ENCODE measurements at regions not wholly inside any gene's neighbourhood (a gene's known extent, or its start where the extent isn't known, plus 50 kb on each side); places are given as distances from the start of the nearest gene placed in this dataset.

DNA sequence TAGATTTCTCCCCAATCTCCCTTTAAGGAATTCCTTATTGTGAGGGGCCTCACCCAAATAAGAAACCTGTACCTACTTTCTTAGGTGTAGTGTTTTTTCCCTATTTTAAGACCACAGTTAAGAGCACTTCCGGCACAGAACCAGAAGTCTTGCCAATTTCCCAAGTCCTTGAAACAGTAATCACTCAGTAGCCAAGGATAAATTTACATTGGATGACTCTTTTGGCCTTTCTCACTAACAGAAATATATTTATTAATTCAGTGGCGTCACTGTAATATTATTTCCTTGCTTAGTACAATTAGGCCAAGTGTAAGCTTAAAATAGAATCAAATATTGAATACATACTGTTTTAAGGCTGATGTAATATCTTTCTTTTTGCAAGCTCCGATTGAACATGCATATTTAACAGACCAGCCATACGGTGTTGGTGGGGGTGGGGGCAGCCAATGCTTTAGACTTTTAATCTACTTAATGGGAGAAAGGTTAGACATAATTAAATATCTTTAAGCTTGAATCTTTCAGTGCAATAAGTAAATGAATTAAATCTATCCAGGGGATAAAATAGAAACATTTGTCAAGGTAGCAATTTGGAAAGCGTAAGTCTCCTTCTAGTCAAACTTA is 50.8 kb upstream of the ITGA6 start:
- no peak for TF ChIP-seq Cebpa-rat (IDR thresholded peaks at IDR 0.05)
- H3K4me2 ChIP-seq: peak overlapping the region in 10 of 11 experiments; percentile 3 to 91 (median 82); a peak in 19 of 22 replicates

DNA sequence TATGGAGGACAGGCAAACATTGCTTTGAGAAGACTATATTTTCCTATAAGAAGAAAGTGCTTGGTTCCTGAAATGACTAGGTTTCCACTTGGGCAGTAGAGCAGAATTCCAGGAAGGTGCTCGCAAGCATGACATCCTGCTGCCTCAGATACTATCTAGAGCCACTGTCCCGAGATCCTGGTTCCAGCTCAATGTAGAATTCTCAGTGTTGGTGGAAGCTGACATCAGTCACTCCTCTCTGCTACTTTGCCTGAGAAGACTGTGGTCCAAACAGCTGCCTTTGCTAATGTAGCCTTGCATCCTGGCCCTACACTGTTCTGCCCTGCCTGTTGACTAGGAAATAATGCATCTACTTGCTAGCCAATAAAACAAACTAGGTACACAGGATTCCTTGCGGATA is 50.0 kb upstream of the ITGA6 start:
- Histone ChIP-seq H3K27me3 (no peaks in the 10 kb centered on the region), H3K9me3 (replicated peaks in 1 of 11) (peaks cover 15 to 21% (median 17%) of the 10 kb centered on the region in 11 experiments), H4K20me1 (no peaks in the 10 kb centered on the region), H3K9ac (peak overlapping the region in 4 of 11 experiments; percentile 0 to 53 (median 40); a peak in 7 of 22 replicates), H3K4me2 (peak overlapping the region; percentile 3 to 91 (median 80); a peak in 20 of 22 replicates), H3K27ac (peak overlapping the region in 8 of 11 experiments; percentile 4 to 68 (median 59); a peak in 15 of 22 replicates), H3K4me3 (peak overlapping the region in 3 of 10 experiments; percentile 17 to 30 (median 18); a peak in 3 of 20 replicates), H3K36me3 (peaks cover 0 to 7% (median 0%) of the 10 kb centered on the region in 11 experiments; a peak in 1 of 22 replicates), H3K4me1 (peaks cover 44 to 71% (median 58%) of the 10 kb centered on the region in 10 experiments)
- no peak for TF ChIP-seq Cebpa-rat (IDR thresholded peaks at IDR 0.05)

More for the DNA sequence above, 50.8 kb upstream of the ITGA6 start:
- Histone ChIP-seq H3K4me3 (no peak overlapping the region), H3K27ac (peak overlapping the region in 6 of 11 experiments; percentile 51 to 68 (median 59); a peak in 12 of 22 replicates), H3K27me3 (no peaks in the 10 kb centered on the region), H3K4me1 (peaks cover 44 to 69% (median 57%) of the 10 kb centered on the region in 10 experiments), H3K9me3 (replicated peaks in 1 of 11) (peaks cover 15 to 21% (median 17%) of the 10 kb centered on the region in 11 experiments), H3K9ac (0 out of 22 replicates have a peak overlapping the region, but pooled peaks of 1 of the 11 experiments have one; percentile 45), H4K20me1 (no peaks in the 10 kb centered on the region), H3K36me3 (peaks cover 0 to 7% (median 0%) of the 10 kb centered on the region in 11 experiments; a peak in 1 of 22 replicates)

All from BLaER1 treated with 17β-estradiol and CSF1 and Interleukin-3, amounts not matched to agents 10 nM and 100 nM (cell line).